HL-60/S4 (cell line): ENCODE measurements at regions not wholly inside any gene's neighbourhood (a gene's known extent, or its start where the extent isn't known, plus 50 kb on each side); places are given as distances from the start of the nearest gene placed in this dataset.

Experiments
- in situ Hi-C: fragments of 300-500 bp; cut with MboI; formaldehyde crosslinking; loops from 2 replicates; pipeline ENCODE4 v1.14.3; 2022; ENCODE audit warnings: low sequenced_read_pairs

DNA sequence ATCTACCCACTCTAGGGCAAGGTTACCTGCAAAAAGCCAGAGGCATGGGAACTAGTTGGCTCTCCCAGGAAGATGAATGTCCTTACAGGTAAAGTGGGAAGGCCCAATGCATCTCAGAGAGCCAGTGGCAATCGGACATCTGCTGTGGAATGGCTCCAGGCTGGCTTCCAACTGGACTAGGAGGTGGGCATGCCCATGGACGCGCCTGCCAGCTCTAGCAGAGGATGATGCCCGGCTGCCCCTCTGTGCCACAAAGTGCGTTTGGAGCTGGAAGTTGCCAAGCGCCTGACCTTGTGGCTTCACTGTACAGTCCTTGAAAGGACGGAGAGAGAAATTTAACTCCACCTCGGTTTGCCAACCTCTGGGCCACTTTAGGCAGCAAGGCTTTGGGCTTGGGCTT lies 84.4 kb downstream of the NR2F2 start:
- in situ Hi-C loops, result no loop called here

DNA sequence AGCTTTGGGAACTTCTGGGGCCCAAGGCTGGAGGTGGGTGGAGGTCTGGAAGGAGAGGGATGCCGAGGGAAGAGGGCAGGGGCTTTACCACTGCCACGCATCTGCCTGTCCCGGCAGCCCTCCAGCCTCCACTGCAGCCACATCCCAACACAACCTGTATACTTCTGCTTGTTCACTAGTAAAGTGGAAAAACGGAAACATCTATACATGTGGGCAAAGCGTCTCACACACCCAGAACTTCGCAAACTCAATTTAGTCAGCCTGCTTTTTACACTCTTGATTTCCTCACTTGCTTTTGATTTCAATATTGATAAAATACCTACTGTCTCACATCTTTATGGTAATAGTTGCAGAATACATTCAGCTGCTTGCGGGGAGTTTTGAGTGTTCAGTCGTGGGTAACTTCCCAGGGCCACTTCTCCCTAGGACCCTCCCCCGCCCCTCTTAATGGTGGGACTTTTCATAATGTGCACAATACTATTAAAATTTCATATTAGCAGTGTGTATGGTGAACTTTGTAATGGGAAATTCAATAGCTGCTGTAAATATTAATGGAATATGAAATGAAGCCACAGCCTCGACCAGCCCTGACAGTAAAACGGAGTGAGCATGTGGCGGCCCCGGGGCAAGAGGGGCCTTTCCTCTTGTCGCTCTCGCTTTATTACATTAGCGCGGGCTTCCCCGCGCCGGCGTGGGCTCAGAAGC lies 85.2 kb downstream of the NR2F2 start:
- in situ Hi-C loops, result no loop called here

- in situ Hi-C loops, result no loop called here
These were observed 85.9 kb downstream of the NR2F2 start for GRCh38 chr15:96416218-96416933.

DNA sequence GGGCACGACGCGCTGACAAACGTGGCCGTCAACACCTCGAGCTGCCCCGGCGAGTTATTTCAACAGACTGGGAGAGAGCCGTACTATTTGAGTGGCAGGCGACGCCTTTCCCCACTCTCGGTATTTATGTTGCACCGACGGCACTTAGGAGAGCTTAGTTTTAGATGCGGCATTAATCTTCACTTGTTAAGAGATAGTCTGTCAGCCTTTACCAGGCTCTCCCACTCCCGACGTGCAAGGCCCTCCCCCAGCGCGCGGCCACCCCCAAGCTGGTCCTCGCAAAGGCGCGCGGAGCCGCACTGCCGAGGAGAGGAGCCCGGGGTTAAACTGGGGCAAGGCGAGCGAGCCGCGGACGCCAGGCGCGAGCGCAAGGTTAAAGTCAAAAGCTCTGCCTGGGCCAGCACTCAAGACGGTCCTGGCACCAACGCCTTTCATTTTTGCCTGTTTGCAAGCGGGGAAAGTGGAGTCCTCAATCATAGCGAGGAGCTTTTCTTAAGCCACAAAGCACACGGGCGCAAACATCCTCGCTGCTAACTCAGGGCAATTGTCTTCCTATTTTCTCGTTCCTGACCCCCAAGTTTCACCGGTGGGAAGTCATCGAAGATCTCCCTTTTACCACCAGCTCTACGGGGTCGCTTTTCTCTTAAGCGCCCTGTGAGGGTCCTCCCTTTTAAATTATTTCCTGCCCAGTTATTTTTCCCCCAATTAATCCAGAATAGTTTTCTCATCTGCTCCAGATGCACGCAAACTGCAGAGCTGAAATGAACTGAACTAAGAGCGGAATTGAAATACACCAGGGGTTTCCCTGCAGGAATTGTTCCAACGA lies 86.6 kb downstream of the NR2F2 start:
- in situ Hi-C loops, result no loop called here

DNA sequence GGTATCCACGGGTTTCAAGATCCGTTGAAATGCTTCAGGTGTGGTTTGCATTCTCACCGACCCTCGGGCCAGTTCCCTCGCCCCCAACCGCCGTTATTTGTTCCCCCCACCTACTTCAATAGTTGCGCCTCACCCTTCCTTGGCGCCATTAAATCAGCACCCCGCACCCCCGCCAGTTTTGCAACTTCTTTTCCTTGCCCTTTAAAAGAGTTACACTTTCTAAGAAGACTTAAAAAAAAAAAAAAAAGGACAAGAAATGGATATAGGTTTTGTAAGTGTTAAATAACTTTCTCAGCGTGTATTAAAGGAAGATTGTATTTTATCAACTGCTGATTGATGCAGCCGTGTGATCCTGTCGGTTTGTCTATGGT lies 87.2 kb downstream of the NR2F2 start:
- in situ Hi-C loops, result no loop called here

- in situ Hi-C loops, result no loop called here
These were observed 87.6 kb downstream of the NR2F2 start for GRCh38 chr15:96418146-96418545.

DNA sequence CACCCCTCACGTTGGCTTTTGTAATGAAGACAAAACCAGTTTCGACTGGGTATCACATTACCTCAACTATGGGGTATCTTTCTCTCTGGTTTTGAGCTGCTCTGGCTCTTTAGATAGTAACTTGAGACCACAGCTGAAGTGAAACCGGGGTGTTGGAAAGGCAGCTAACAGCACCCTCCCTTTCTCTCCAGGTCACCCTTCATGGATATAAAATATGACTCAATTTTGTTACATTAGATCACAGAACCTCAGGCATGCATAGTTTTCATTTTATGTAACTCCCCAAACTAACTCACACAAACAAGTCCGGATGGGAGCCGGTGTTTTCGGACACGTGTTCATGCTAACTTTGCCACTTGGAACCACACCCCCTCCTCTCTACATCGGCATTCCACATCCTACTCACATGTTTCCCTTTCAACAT lies 90.7 kb downstream of the NR2F2 start:
- in situ Hi-C loops, result no loop called here

GRCh38 chr15:96422125-96422524 lies 91.6 kb downstream of the NR2F2 start:
- in situ Hi-C loops, result no loop called here

DNA sequence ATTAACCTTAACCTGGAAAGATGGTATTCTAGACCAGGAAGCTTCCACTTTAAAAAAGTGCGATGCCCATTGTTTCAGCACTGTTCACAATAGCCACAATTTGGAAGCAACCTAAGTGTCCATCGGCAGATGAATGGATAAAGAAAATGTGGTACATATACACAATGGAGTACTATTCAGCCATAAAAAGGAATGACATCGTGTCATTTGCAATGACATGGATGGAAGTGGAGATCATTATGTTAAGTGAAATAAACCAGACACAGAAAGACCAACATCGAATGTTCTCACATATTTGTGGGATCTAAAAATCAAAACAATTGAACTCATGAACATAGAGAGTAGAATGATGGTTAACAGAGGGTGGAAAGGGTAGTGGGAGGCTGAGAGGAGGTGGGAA lies 94.2 kb downstream of the NR2F2 start:
- in situ Hi-C loops, result no loop called here

GRCh38 chr15:96428742-96429141 lies 98.2 kb downstream of the NR2F2 start:
- in situ Hi-C loops, result no loop called here

DNA sequence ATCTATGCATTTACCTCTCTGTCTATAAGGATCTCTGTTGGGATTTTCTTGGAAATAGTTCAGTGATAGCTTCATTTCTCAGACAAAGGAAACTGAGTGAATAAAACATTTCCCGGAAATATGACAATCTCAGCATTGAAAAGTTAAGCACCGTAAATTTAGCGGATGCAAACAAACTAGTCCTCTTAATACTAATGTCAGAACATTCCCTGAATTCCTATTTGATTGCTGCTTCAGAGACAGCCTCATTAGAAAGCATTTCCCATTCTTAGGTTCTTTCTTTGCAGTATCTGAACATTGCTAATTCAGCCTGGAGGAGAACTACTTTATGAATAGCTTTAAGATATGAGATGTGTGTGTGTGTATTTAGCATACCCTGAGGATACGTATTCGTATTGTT lies 101.3 kb downstream of the NR2F2 start:
- in situ Hi-C loops, result no loop called here

- in situ Hi-C loops, result no loop called here
These were observed 104.5 kb downstream of the NR2F2 start for GRCh38 chr15:96435022-96435421.

GRCh38 chr15:96435841-96436240 lies 105.3 kb downstream of the NR2F2 start:
- in situ Hi-C loops, result no loop called here

GRCh38 chr15:96440978-96441377 lies 110.5 kb downstream of the NR2F2 start:
- in situ Hi-C loops, result no loop called here

DNA sequence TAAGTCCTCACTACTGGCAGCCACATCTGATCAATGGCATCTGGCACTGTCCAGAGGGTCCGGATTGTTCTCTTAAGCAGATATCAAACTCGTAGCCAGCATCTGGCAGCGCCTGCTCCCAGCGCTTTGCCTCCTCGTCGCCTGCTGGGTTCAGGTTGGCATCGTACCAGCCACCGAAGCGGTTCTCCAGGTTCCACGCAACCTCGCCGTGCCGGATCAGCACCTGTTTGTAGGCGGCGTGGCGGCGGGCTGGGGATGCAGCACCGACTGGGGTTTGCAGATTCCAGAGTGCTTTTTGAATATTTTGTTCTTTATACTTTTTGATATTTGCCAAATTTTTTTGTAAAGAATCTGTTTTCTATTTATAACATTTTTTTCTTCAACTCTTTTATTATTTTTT lies 111.6 kb downstream of the NR2F2 start:
- in situ Hi-C loops, result no loop called here

DNA sequence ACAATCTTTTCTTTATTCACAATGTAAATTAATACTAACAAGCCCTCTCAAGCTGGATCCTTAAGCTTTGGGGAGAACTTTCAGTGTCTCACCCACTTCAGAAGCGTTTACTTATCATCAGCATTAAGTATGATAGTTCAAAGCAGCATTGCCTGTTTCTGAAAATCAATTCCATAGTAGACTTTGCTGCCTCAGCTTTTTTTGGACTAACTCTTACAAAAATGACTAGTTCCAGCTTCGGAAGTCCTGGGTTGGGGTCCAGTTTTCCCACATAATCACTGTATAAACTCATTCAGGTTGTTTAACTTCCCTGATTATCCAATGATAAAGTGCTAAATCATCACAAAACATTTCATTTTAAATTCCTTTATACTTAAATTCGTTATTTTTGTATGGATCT lies 114.4 kb downstream of the NR2F2 start:
- in situ Hi-C loops, result no loop called here

DNA sequence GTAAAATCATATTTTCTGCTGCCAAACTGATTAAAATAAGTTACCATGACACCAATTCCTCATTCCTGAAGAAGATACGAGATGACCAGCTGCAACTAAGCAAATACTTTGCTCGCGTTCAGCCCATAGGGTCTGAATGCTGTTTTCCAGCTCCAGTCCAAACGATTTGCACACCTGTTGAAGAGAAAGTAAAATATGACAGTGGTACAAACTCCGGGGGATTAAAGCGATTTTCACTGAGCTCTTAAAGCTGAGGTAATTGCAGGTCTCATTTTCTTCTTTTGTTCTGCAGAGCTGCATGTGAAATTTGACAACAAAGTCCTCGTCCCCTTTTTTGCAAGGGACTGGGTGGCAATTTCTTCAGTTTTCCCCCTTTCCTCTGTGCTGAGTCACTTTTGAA lies 118.4 kb downstream of the NR2F2 start:
- in situ Hi-C loops, result no loop called here

DNA sequence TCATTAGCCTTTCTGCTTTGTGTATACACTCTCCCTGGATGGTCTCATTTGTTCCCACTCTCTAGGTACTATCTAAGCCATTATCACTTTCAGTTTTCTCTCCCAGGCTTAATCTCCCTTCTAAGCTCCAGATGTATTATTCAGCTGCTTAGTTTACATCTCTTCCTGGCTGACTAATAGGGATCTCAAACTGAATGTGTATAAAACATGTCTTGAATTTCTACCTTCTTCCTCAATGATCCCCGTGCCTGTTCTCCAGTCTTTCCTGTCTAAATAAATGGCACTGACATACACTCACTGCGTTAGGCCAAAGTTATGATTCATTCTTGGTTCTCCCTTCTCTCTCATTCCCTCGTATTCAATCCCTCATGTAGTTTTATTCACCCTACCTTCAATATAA lies 127.3 kb downstream of the NR2F2 start:
- in situ Hi-C loops, result no loop called here

DNA sequence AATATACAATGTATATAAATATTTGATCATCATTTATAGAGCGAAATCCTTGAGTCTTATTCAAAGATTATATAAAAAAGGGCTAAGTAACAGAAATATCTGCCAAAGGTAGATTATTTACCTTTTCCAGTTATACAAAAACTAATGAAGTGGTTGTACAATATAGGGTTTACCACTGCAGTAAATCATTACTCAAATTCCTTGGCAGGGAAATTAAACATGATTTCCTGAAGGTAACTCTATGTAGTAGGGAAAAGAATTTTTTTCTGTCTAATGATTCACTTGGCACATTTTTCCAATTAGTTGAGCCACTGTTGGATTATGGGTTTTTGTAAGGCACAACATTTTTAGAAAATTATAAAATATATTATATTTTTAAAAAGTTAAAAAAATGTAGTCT lies 129.6 kb downstream of the NR2F2 start:
- in situ Hi-C loops, result no loop called here

GRCh38 chr15:96462768-96463750 lies 132.6 kb downstream of the NR2F2 start:
- in situ Hi-C loops, result no loop called here
